Activated CD8-positive, alpha-beta T cell treated with anti-CD3 and anti-CD28 coated beads, Interleukin-2, amount 10 ng/mL, durations not matched to agents 7 days and 5 days (primary cell): ENCODE measurements at regions not wholly inside any gene's neighbourhood (a gene's known extent, or its start where the extent isn't known, plus 50 kb on each side); places are given as distances from the start of the nearest gene placed in this dataset.
"Not testable (repeated sequence)": the region's sequence is repeated elsewhere in the genome, so short reads cannot be mapped to it uniquely, and the experiment has no call there.

Experiments used
- ATAC-seq: fragments of 150-1000 bp; cut with Tn5 transposase; one replicate; pipeline ENCODE4 v1.10.0; 2021; ENCODE audit warnings: moderate library complexity
- CTCF ChIA-PET: fragments of 350-600 bp; sonication (Branson Sonifier 250); formaldehyde crosslinking; loops from one replicate; lab custom pipeline; 2021; ENCODE audit warnings: antibody characterized with exemption; lab: Charles Lee
- POLR2A ChIA-PET: fragments of 350-600 bp; sonication (Branson Sonifier 250); formaldehyde crosslinking; loops from one replicate; lab custom pipeline; 2021; ENCODE audit warnings: antibody characterized with exemption; lab: Charles Lee
- DNase-seq: peaks from one replicate; pipeline ENCODE4 v3.0.0-alpha.2; 2020
- H3K27ac Mint-ChIP-seq: one replicate; pipeline ENCODE4 v1.8.0; 2021; ENCODE audit warnings: mild to moderate bottlenecking, mixed read lengths
- H3K27me3 Mint-ChIP-seq: one replicate; pipeline ENCODE4 v1.8.0; 2021; ENCODE audit warnings: low read depth, mixed read lengths
- H3K36me3 Mint-ChIP-seq: one replicate; pipeline ENCODE4 v1.8.0; 2021; ENCODE audit warnings: low read depth, mixed read lengths
- H3K4me1 Mint-ChIP-seq: one replicate; pipeline ENCODE4 v1.8.0; 2021; ENCODE audit warnings: low read depth, mixed read lengths
- H3K4me3 Mint-ChIP-seq: one replicate; pipeline ENCODE4 v1.8.0; 2021; ENCODE audit warnings: mild to moderate bottlenecking, mixed read lengths
- H3K9me3 Mint-ChIP-seq: one replicate; pipeline ENCODE4 v1.8.0; 2022; ENCODE audit warnings: mixed read lengths; ENCODE audit not compliant: insufficient read depth

DNA sequence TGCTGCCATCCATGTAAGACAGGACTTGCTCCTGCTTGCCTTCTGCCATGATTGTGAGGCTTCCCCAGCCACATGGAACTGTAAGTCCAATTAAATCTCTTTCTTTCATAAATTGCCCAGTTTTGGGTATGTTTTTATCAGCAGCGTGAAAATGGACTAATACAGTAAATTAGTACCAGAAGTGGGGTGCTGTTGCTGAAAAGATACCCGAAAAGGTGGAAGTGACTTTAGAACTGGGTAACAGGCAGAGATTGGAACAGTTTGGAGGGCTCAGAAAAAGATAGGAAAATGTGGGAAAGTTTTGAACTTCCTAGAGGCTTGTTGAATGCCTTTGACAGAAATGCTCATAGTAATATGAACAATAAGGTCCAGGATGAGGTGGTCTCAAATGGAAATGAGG lies 253.3 kb downstream of the YTHDC2 start:
- H3K36me3 Mint-ChIP-seq, H3K9me3 Mint-ChIP-seq, H3K27me3 Mint-ChIP-seq, H3K4me3 Mint-ChIP-seq, POLR2A ChIA-PET, H3K27ac Mint-ChIP-seq, DNase-seq, H3K4me1 Mint-ChIP-seq, ATAC-seq, CTCF ChIA-PET: not testable (repeated sequence)

DNA sequence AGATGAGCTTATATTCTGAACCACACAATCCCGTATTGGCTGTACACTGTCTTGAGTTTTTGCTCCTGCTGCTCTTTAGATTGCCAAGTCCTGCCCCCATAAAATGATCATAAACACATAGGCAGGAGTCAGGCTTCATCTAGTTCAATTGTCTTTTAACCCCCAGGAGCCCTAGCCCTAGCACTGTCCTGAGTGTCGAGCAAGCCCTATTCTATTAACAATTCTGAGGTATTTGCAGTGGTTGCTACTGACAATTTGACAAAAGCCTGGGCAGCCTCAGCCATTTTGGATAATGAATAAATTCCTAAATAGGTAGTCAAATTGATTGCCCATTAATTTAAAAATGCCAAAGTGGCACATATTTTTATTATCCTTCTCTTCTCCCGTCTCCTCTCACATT lies 257.2 kb downstream of the YTHDC2 start:
- H3K9me3 Mint-ChIP-seq: no peaks in the 10 kb centered on the region
- no peak overlapping the region for H3K4me3 Mint-ChIP-seq
- H3K36me3 Mint-ChIP-seq: no peaks in the 10 kb centered on the region

GRCh38 chr5:113771483-113771882 lies 258.0 kb downstream of the YTHDC2 start:
- ATAC-seq: no peak
- H3K9me3 Mint-ChIP-seq: no peaks in the 10 kb centered on the region
- no peak overlapping the region for H3K27ac Mint-ChIP-seq
- no peak overlapping the region for H3K4me3 Mint-ChIP-seq
- ChIA-PET CTCF (no interaction called here), POLR2A (no interaction called here)
- H3K27me3 Mint-ChIP-seq: no peaks in the 10 kb centered on the region
- H3K4me1 Mint-ChIP-seq: no peaks in the 10 kb centered on the region
- H3K36me3 Mint-ChIP-seq: no peaks in the 10 kb centered on the region
- DNase-seq: no peak

More for the DNA sequence above, 257.2 kb downstream of the YTHDC2 start:
- ATAC-seq (no peak), DNase-seq (no peak)
- ChIA-PET POLR2A (no interaction called here), CTCF (no interaction called here)
- no peak overlapping the region for H3K27ac Mint-ChIP-seq
- H3K4me1 Mint-ChIP-seq: no peaks in the 10 kb centered on the region
- H3K27me3 Mint-ChIP-seq: no peaks in the 10 kb centered on the region

DNA sequence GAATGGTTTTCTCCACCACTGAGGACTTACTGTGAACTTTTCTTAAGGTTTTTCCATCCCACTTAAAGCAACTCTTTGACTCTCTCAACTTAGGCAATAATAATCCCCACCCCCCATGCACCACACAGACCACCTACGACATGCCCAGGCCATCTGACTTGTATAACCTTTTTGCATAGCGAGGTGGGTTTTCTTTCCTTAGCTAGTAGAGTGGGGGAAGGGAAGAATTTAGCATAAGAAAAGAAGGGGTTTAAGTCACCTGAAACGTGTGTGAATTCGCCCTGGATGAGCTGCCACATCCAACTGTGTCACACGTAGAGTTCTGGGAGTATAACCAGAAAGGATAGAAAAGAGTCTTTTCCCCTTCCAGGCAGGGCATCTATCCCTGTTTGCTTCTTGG lies 262.7 kb downstream of the YTHDC2 start:
- Mint-ChIP-seq H3K27ac (no peak overlapping the region), H3K27me3 (no peaks in the 10 kb centered on the region), H3K4me1 (no peaks in the 10 kb centered on the region), H3K9me3 (no peaks in the 10 kb centered on the region), H3K36me3 (no peaks in the 10 kb centered on the region), H3K4me3 (no peak overlapping the region)
- CTCF ChIA-PET: no interaction called here
- no peak for DNase-seq
- POLR2A ChIA-PET: no interaction called here
- ATAC-seq: no peak

DNA sequence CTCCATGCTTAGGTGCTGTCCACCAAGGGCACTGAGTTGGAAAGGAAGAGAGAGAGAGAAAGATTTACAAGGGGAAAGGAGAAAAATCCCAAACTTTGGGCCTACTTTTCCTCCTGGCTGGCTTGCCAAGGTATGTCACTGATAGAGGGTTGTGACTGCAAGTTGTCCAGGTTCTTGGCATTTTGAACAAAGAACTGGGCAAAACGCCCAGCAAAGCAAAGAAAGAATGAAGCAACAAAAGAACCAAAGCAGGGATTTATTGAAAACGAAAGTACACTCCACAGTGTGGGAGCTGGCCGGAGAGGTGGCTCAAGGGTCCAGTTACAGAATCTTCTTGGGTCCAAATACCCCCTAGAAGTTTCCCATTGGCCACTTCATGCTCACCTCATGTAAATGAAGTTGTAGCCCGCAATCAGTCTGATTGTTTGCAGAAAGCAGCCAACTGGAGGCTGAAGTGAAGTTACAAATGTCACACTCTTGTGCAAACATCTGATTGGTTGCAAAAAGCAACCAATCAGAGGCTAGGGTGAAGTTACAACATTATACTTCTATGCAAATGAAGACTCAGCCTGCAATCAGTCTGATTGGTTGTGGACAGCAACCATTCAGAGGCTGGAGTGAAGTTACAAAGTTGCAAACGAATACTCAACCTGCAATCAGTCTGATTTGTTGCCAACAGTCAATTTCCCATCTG lies 263.5 kb downstream of the YTHDC2 start:
- CTCF ChIA-PET: no interaction called here
- H3K27ac Mint-ChIP-seq: no peak overlapping the region
- no peak for ATAC-seq
- H3K4me3 Mint-ChIP-seq: no peak overlapping the region
- H3K36me3 Mint-ChIP-seq: no peaks in the 10 kb centered on the region
- POLR2A ChIA-PET: no interaction called here
- DNase-seq: no peak
- H3K4me1 Mint-ChIP-seq: no peaks in the 10 kb centered on the region
- H3K9me3 Mint-ChIP-seq: no peaks in the 10 kb centered on the region
- no peaks in the 10 kb centered on the region for H3K27me3 Mint-ChIP-seq

DNA sequence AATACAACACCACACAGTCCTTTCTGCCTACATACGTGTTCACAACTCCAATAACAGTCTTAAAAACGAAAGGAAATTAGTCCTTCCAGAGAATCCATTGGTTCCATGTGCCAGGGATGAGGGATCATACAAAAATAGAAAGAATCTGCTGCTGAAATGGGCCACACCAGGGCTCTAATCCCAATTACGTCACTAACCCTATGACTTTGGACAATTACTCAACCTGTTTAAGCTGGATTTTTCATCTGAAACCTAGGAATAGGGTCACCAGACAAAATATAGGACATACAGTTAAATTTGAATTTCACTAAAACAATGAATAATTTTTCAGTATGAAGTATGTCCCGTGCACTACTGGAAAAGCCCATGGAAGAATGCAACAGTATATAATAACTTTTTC lies 264.7 kb downstream of the YTHDC2 start:
- no peaks in the 10 kb centered on the region for H3K36me3 Mint-ChIP-seq
- POLR2A ChIA-PET: no interaction called here
- no peaks in the 10 kb centered on the region for H3K9me3 Mint-ChIP-seq
- DNase-seq (no peak), ATAC-seq (no peak)
- no peak overlapping the region for H3K4me3 Mint-ChIP-seq
- CTCF ChIA-PET: no interaction called here
- no peak overlapping the region for H3K27ac Mint-ChIP-seq
- no peaks in the 10 kb centered on the region for H3K4me1 Mint-ChIP-seq
- H3K27me3 Mint-ChIP-seq: no peaks in the 10 kb centered on the region

GRCh38 chr5:113788141-113788655 lies 274.7 kb downstream of the YTHDC2 start:
- H3K4me3 Mint-ChIP-seq: no peak overlapping the region
- POLR2A ChIA-PET: no interaction called here
- no peak for DNase-seq
- CTCF ChIA-PET: no interaction called here
- no peaks in the 10 kb centered on the region for H3K36me3 Mint-ChIP-seq
- H3K4me1 Mint-ChIP-seq: no peaks in the 10 kb centered on the region
- H3K27ac Mint-ChIP-seq: no peak overlapping the region
- no peak for ATAC-seq
- H3K9me3 Mint-ChIP-seq: no peaks in the 10 kb centered on the region
- H3K27me3 Mint-ChIP-seq: no peaks in the 10 kb centered on the region

- no peaks in the 10 kb centered on the region for H3K9me3 Mint-ChIP-seq
- POLR2A ChIA-PET: no interaction called here
- H3K27ac Mint-ChIP-seq: no peak overlapping the region
- no peaks in the 10 kb centered on the region for H3K36me3 Mint-ChIP-seq
- CTCF ChIA-PET: no interaction called here
- H3K27me3 Mint-ChIP-seq: no peaks in the 10 kb centered on the region
- ATAC-seq: no peak
- no peak for DNase-seq
- no peaks in the 10 kb centered on the region for H3K4me1 Mint-ChIP-seq
- H3K4me3 Mint-ChIP-seq: no peak overlapping the region
These were observed 276.3 kb downstream of the YTHDC2 start for GRCh38 chr5:113789769-113790168.

DNA sequence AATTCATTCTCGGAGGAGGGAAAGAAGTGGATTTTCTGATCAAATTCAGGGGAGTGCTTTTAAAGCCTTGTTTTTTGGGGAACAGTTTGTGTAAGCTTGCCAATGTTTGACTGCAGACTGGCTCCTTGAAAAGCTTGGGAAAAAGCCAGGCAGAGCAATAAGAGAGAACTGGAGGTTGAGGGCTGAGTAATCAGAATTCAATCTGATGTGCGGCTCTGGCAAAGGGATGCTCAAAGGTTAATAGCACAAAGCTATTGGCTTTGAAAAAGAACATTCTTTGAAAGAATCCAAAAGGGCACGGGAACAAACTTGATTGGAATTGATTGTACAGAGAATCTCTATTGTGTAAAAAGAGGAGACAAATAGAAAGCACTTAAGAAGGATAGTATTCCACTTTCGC lies 279.3 kb downstream of the YTHDC2 start:
- DNase-seq (no peak), ATAC-seq (no peak)
- no peaks in the 10 kb centered on the region for H3K27me3 Mint-ChIP-seq
- no peaks in the 10 kb centered on the region for H3K9me3 Mint-ChIP-seq
- no peak overlapping the region for H3K27ac Mint-ChIP-seq
- no peak overlapping the region for H3K4me3 Mint-ChIP-seq
- H3K4me1 Mint-ChIP-seq: no peaks in the 10 kb centered on the region
- no peaks in the 10 kb centered on the region for H3K36me3 Mint-ChIP-seq
- POLR2A ChIA-PET: no interaction called here
- CTCF ChIA-PET: no interaction called here

- ATAC-seq: no peak
- ChIA-PET CTCF (no interaction called here), POLR2A (no interaction called here)
- no peaks in the 10 kb centered on the region for H3K27me3 Mint-ChIP-seq
- H3K4me1 Mint-ChIP-seq: no peaks in the 10 kb centered on the region
- H3K4me3 Mint-ChIP-seq: no peak overlapping the region
- no peaks in the 10 kb centered on the region for H3K36me3 Mint-ChIP-seq
- H3K9me3 Mint-ChIP-seq: no peaks in the 10 kb centered on the region
- no peak overlapping the region for H3K27ac Mint-ChIP-seq
- no peak for DNase-seq
These were observed 281.5 kb downstream of the YTHDC2 start for GRCh38 chr5:113794981-113795380.

- POLR2A ChIA-PET: no interaction called here
- no peaks in the 10 kb centered on the region for H3K9me3 Mint-ChIP-seq
- ATAC-seq (no peak), DNase-seq (no peak)
- H3K27me3 Mint-ChIP-seq: no peaks in the 10 kb centered on the region
- H3K4me3 Mint-ChIP-seq: no peak overlapping the region
- H3K36me3 Mint-ChIP-seq: no peaks in the 10 kb centered on the region
- no peaks in the 10 kb centered on the region for H3K4me1 Mint-ChIP-seq
- no peak overlapping the region for H3K27ac Mint-ChIP-seq
- CTCF ChIA-PET: no interaction called here
These were observed 287.2 kb downstream of the YTHDC2 start for GRCh38 chr5:113800686-113801085.

DNA sequence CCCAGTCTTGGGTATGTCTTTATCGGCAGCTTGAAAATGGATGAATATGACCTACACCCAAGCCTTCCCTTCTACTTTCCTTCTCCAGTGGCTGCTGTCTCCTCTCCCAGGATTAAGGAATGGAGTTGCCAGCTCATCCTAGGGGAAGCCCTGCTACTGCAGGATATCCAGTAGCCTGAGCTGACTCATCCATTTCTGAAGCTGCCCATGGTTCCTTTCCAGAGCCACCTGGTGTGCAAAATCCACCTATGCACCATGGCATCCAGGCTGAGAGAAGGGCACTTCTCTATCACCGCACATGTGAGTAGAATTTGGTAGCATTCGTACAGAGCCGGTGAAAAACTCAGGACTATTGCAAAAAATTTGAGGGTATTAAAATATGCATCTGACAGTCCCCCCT lies 290.8 kb downstream of the YTHDC2 start:
- POLR2A ChIA-PET: no interaction called here
- Mint-ChIP-seq H3K36me3 (no peaks in the 10 kb centered on the region), H3K4me3 (no peak overlapping the region), H3K9me3 (no peaks in the 10 kb centered on the region), H3K4me1 (no peaks in the 10 kb centered on the region), H3K27ac (no peak overlapping the region), H3K27me3 (no peaks in the 10 kb centered on the region)
- ATAC-seq (no peak), DNase-seq (no peak)
- CTCF ChIA-PET: no interaction called here

DNA sequence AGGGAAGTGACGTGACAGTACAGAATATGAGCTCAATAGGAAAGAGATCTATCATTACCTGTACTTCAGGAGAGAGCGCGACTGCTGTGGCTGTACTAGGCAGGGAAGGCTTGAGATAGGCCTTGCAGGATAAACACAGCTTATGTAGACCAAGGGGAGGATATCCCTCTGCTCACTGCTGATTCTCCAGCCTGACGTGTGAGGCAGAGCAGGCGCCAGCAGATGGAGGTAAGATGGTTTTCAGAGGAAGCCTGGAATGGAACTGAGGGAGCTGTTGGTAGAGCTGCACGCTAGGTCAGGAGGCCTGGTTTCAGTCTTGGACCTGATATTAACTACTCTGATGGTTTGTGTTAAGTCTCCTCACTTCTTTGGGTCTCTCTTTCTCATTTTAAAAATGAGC lies 291.4 kb downstream of the YTHDC2 start:
- ATAC-seq (no peak), DNase-seq (no peak)
- POLR2A ChIA-PET: no interaction called here
- H3K4me3 Mint-ChIP-seq: no peak overlapping the region
- no peaks in the 10 kb centered on the region for H3K4me1 Mint-ChIP-seq
- no peak overlapping the region for H3K27ac Mint-ChIP-seq
- no peaks in the 10 kb centered on the region for H3K9me3 Mint-ChIP-seq
- no peaks in the 10 kb centered on the region for H3K36me3 Mint-ChIP-seq
- no peaks in the 10 kb centered on the region for H3K27me3 Mint-ChIP-seq
- CTCF ChIA-PET: no interaction called here
